ENCODE measurements at regions not wholly inside any gene's neighbourhood (a gene's known extent, or its start where the extent isn't known, plus 50 kb on each side); places are given as distances from the start of the nearest gene placed in this dataset.
"Not testable (repeated sequence)": the region's sequence is repeated elsewhere in the genome, so short reads cannot be mapped to it uniquely, and the experiment has no call there.

- DNase-seq, result no peak
Measured at GRCh38 chr12:17348311-17348710, 741.7 kb downstream of the RERGL start.

- no peak for DNase-seq
Measured at GRCh38 chr12:17344649-17345048, 738.7 kb upstream of the LMO3 start.

GRCh38 chr12:17342381-17342961, 736.5 kb upstream of the LMO3 start:
- DNase-seq, result peak; percentile 13

- DNase-seq, result no peak
Measured at GRCh38 chr12:17335487-17335886, 729.5 kb upstream of the LMO3 start.

GRCh38 chr12:17334784-17335183, 728.8 kb upstream of the LMO3 start:
- DNase-seq, result no peak

- no peak for DNase-seq
Measured at GRCh38 chr12:17333287-17333686, 727.3 kb upstream of the LMO3 start.

- no peak for DNase-seq
Measured at GRCh38 chr12:17326649-17327048, 720.7 kb upstream of the LMO3 start.

- DNase-seq, result no peak
Measured at GRCh38 chr12:17322090-17322489, 716.1 kb upstream of the LMO3 start.

GRCh38 chr12:17304503-17305347, 698.8 kb upstream of the LMO3 start:
- no peak for DNase-seq

GRCh38 chr12:17302001-17302400, 696.0 kb upstream of the LMO3 start:
- no peak for DNase-seq

GRCh38 chr12:17301544-17301943, 695.6 kb upstream of the LMO3 start:
- DNase-seq, result no peak

GRCh38 chr12:17296882-17297281, 690.9 kb upstream of the LMO3 start:
- DNase-seq, result no peak

- DNase-seq, result no peak
Measured at GRCh38 chr12:17286874-17287273, 680.9 kb upstream of the LMO3 start.

GRCh38 chr12:17284873-17285272, 678.9 kb upstream of the LMO3 start:
- no peak for DNase-seq

- DNase-seq, result no peak
Measured at GRCh38 chr12:17283563-17283962, 677.6 kb upstream of the LMO3 start.

GRCh38 chr12:17282169-17282568, 676.2 kb upstream of the LMO3 start:
- DNase-seq, result not testable (repeated sequence)

- no peak for DNase-seq
Measured at GRCh38 chr12:17278946-17279345, 673.0 kb upstream of the LMO3 start.

GRCh38 chr12:17276196-17276595, 670.2 kb upstream of the LMO3 start:
- DNase-seq, result no peak

- no peak for DNase-seq
Measured at GRCh38 chr12:17266856-17267255, 660.9 kb upstream of the LMO3 start.

- no peak for DNase-seq
Measured at GRCh38 chr12:17264603-17265002, 658.6 kb upstream of the LMO3 start.

- DNase-seq, result no peak
Measured at GRCh38 chr12:17239874-17240273, 633.9 kb upstream of the LMO3 start.

GRCh38 chr12:17235996-17236395, 630.0 kb upstream of the LMO3 start:
- no peak for DNase-seq

- DNase-seq, result no peak
Measured at GRCh38 chr12:17215759-17216570, 610.0 kb upstream of the LMO3 start.

- no peak for DNase-seq
Measured at GRCh38 chr12:17214929-17215328, 609.0 kb upstream of the LMO3 start.
